ENCODE measurements at regions not wholly inside any gene's neighbourhood (a gene's known extent, or its start where the extent isn't known, plus 50 kb on each side); places are given as distances from the start of the nearest gene placed in this dataset.
A peak's percentile ranks its signal among the peaks of the same experiment; 100 is the strongest.

- Histone ChIP-seq H3K27me3 (no peaks in the 10 kb centered on the region), H3K36me3 (no peaks in the 10 kb centered on the region), H3K4me1 (peaks cover 27% of the 10 kb centered on the region), H3K9me3 (no peaks in the 10 kb centered on the region), H3K4me3 (ENCODE audit: low read depth, low read length) (no peak overlapping the region)
- no peak for TF ChIP-seq CTCF (IDR thresholded peaks at IDR 0.05; ENCODE audit: low read depth, low read length)
- DNase-seq, result peak; percentile 13
Observed at GRCh38 chr11:69911310-69912160, 92.3 kb upstream of the FGF3 start.

DNA sequence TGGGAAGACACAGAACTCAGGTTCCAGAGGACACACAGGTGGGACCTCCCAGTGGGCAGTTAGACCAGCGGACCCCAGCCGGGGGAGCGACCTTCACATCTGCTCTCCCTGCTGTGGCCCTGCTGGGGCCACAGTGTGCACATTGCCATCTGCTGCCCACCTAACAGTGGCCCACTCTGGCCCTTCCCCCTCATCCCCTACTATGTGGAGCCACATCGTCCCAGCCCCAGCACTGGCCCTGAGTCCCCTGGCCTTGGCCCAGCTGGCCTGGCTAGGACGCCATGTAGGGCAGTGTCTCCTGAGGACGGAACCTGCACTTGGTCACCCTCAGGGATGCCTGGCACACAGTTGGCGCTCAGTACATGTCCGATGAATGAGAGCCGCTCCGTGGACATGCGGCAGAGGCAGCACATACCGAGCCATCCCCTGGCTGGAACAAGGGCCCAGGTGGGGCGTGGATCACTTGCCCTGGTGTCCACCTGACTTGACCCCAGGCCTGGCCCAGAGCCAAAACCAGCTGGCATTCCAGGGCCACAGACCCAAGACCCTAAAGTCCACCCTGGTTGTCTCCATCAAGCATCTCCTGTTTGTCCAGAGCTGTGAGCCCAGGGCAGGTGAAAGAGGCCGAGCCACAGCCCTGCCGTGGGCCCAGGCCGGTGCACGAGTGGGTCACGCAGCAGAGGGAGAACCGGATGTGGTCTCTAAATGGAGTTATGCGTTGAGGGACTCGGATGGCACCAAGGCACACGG lies 93.1 kb upstream of the FGF3 start:
- Histone ChIP-seq H3K4me3 (ENCODE audit: low read depth, low read length) (no peak overlapping the region), H3K4me1 (peaks cover 21% of the 10 kb centered on the region), H3K36me3 (no peaks in the 10 kb centered on the region), H3K9me3 (no peaks in the 10 kb centered on the region), H3K27me3 (no peaks in the 10 kb centered on the region)
- TF ChIP-seq CTCF (IDR thresholded peaks at IDR 0.05; ENCODE audit: low read depth, low read length), result no peak
- DNase-seq, result peak; percentile 12

GRCh38 chr11:69912911-69913451 lies 93.8 kb upstream of the FGF3 start:
- Histone ChIP-seq H3K4me3 (ENCODE audit: low read depth, low read length) (no peak overlapping the region), H3K27me3 (no peaks in the 10 kb centered on the region), H3K9me3 (no peaks in the 10 kb centered on the region), H3K36me3 (no peaks in the 10 kb centered on the region), H3K4me1 (peaks cover 21% of the 10 kb centered on the region)
- DNase-seq, result peak; percentile 35
- peak; percentile 32 for TF ChIP-seq CTCF (IDR thresholded peaks at IDR 0.05; ENCODE audit: low read depth, low read length)

DNA sequence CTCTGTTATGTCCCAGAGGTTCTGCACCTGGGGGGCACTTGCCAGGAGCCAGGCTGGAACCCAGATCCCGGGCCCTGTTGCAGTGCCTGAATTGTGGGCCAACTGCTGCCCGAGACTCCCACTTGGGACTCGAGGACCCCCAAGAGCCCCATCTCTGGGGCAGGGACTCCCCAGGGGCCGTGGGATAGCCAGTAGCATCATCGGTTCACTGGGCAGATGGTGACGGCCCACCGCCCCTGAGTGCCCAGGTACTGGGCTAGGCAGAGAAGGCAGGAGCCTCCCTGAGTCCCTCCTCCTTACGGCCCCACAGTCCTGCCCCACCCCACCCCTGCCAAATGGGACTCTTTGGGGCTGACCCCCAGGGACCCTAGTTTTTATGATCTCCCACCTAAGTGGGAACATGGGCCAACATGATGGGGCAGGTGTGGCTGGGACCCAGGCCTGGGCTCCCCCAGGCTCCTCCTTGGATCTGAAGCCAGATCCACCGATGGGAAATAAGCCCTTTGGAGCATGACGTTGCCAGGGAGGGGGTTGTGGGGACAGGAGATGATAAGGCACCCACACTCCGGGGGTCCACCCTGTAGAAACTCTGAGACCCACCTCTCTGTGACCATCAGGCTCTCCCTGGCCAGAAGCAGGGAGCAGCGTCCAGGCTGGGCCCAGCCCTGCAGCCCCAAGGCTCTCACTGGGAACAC lies 94.5 kb upstream of the FGF3 start:
- H3K27me3 ChIP-seq, result no peaks in the 10 kb centered on the region
- DNase-seq, result peak; percentile 9
- no peak for TF ChIP-seq CTCF (IDR thresholded peaks at IDR 0.05; ENCODE audit: low read depth, low read length)
- H3K36me3 ChIP-seq, result no peaks in the 10 kb centered on the region
- no peak overlapping the region for H3K4me3 ChIP-seq (ENCODE audit: low read depth, low read length)
- H3K4me1 ChIP-seq, result peaks cover 21% of the 10 kb centered on the region
- no peaks in the 10 kb centered on the region for H3K9me3 ChIP-seq

DNA sequence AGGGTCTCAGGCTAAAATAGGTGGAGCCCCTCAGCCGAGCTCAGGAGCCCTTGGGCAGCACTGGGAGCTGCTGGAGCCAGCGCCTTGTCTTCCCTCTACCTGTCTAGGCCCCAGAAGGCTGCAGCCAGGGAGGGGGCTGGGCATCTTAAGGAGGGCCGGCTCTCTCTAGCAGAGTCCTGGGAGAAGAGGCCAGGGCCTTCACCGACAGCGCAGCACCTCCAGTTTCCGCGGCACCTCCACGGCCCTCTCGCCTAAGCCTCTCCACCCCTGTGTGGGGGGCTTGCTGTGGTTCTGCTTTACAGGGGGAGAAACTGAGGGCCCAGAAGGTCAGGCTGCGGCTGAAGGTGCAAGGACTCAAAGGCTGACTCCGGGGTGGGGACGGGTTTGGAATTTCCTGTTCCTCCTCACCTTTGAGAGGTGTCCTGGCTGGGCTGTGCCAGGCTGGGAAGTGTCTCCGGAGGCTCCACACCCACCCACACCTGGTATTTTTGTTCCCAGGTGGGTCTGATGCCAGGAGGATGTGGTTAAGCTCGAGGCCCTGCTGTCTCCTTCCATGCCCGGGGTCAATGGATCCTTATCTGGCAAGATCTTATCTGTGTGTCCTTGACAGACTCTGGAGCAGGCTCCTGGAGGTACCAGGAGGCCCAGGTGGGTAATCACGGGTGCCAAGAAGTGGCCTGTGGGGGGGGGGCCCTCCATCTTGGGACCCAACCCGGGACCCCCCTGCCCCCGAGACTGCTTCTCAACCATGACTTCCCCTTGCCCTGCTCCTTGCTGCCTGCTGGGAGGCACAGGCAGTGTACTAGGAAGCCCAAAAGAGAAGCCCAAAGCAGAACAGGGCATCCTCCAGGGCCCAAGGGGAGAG lies 95.3 kb upstream of the FGF3 start:
- DNase-seq, result peak; percentile 7
- Histone ChIP-seq H3K4me1 (peaks cover 21% of the 10 kb centered on the region), H3K4me3 (ENCODE audit: low read depth, low read length) (no peak overlapping the region), H3K27me3 (no peaks in the 10 kb centered on the region), H3K9me3 (no peaks in the 10 kb centered on the region), H3K36me3 (no peaks in the 10 kb centered on the region)
- no peak for TF ChIP-seq CTCF (IDR thresholded peaks at IDR 0.05; ENCODE audit: low read depth, low read length)
